GM18502 (cell line): ENCODE measurements at regions not wholly inside any gene's neighbourhood (a gene's known extent, or its start where the extent isn't known, plus 50 kb on each side); places are given as distances from the start of the nearest gene placed in this dataset.

Experiments
- ATAC-seq: cut with Tn5 transposase; IDR thresholded peaks from one replicate; pipeline ENCODE4 v1.9.1; 2021; ENCODE audit warnings: mild to moderate bottlenecking; ENCODE audit not compliant: unreplicated experiment, poor library complexity

DNA sequence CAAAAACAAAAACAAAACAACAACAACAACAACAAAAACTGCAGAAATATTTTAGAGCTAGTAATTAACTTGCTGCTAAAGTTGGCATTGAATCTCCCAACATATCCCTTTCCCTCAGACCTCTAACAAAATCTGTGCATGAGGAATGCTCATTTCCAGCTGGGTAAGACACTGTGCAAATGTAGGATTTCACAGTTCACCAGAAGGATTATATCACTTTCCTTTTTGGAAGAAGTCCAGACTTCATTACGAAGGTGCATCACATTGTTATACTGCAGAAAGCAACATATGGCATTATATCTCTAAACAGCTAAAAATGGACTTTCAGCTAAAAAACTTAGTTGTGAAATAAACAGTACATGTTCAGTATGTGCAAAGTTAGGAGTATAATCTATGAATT lies 341.8 kb downstream of the FSCB start:
- ATAC-seq = no peak

DNA sequence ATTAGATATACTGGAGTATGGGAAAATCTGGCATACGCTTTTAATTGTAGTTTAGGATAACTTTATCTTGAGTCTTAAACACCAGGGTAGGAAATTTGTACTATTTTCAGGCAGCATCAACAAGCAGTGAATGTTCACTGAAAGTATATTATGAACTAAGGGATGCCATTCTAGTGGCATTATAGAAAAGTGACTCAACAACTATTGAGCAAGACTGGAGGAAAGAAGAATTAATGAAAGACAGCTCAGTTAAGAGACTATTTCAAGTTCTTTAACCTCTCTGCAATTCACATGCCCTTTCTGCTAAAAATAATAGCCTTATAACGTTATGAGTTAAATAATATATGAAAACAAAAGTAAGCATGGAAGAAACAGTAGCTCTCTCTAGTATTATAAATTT lies 343.1 kb downstream of the FSCB start:
- ATAC-seq = no peak

DNA sequence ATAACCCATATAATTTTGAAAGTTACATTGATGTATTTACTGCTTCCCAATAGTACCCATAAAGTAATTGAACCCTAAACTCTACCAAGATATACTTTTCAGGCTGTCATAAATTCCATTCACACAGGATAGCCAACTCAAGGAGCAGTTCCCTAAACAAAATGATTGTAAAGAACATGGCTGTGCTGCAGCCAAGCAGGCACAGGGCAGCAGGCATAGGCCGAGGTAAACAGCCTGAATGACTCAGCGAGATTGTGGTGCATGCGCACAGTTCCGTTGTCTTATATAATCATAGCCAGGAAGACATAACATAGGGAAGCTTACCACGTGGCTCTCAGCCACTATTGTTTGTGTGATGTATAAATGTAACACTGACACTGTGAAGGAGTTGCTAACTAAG lies 344.9 kb downstream of the FSCB start:
- ATAC-seq = no peak

DNA sequence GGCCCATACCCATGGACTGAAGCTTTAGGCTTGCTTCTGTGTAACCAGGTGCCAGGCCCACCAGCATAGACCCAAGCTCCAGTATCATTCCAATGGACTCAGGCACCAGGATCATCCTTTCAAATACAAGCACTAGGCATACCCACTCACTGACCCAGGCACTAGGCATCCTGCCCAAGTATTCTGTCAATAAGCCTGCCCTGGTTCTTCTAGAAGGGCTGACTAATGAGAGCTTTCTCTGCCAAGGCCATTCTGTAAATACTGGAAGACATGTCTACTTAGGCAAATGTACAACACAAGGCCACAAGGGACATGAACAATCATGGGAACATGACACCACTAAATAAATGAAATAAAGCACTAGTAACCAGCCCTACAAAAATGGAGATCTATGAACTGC lies 352.2 kb downstream of the FSCB start:
- no peak for ATAC-seq

DNA sequence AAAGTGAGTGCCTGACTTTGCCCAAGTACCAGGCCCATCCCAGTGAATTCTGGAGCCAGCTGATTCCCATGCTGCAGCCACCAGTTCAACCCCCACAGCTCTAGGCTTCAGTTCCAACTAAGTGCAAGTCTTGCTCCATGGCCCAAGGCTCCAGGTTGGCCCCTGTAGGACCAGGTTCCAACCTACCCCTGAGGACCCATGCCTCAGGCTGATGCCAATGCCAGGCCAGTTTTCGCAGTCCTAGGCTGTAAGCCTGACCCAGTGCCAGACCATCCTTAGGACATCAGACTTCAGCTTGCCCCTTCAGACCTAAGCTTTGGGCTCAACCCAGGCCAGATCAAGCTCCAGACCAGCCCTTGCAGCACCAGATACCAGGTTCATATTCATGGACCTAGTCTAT lies 352.6 kb downstream of the FSCB start:
- ATAC-seq = no peak

DNA sequence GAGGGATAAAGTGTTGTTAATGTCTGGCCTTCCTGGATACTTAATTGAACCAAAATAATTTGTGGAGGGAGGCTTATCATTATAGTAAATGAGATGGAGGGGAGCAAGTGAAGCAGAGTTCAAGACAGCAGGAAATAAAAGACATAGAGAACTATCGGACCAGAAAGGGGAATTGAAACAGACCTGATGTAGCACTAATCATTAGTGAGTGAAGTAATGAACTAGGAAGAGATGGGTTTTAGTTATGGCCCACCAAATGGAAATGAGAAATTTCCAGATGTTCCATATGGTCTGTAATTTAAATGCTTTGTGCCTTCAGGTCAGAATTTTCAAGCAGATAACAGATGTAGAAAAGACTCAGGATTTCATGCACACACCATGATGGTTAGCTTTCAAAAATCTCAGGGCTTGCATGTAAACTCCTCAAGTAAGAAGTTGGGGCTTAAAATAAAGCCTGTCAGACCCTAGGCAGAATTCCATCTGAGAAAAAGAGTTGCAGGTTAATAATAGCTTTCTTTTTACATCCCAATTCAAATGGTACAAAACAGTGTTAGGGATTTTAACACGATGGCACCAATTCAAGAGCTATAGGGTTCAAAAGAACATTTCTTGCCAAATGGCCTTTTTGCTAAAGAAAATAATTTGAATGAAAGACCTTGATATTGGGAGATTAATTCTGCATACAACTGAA lies 355.8 kb downstream of the FSCB start:
- ATAC-seq = no peak

DNA sequence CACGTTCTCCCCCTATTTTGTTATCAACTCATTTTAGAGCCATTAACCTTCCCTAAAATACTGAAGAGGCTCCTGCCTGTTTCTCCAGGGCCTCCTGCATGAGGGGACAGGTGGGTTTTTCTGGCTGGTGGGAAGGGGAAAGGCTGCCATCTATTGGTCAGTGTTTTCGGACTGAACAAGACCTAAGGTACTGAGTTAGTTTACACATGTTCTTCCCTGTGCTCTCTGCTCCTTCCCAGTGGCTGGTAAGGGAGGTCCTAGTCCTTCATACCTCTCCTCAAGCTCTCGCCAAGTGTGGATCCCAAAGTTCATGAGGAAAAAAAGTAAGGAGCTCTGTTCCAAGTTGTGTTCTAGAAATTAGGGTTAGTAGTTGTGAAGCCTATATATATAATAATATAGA lies 357.5 kb downstream of the FSCB start:
- no peak for ATAC-seq

DNA sequence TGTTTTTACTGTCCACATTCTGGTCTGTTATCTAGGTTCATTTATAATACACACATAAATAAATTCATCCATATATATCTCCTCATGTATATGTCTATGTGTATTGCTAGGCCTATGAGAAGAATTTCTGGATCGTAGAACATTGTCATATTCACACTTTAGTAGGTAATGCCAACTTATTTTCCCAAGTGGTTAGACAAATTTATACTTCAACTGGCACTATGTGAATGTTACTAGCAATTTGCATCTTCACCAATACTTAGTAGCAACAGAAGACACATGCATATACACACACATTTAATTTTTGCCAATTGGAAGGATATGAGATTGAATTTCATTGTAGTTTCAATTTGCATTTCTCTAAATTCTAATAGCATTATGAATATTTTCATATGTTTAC lies 365.1 kb downstream of the FSCB start:
- ATAC-seq = no peak

DNA sequence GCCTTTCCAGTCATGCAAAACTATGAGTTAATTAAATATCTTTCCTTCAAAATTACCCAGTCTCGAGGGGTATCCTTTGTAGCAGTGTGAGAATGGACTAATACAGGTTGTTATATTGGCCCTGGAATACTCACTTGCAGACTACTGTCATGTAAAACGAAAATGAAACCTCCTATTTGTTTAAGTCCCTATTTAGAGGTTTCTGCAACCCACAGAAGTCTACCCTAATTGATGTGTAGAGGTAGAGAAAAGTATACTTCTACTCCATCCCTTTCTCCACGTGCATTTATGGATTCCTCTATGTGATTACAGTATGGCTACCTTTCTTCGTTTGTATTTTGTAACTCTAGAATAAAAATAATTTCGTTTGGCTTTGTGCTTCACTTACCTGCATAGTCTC lies 371.1 kb downstream of the FSCB start:
- no peak for ATAC-seq

DNA sequence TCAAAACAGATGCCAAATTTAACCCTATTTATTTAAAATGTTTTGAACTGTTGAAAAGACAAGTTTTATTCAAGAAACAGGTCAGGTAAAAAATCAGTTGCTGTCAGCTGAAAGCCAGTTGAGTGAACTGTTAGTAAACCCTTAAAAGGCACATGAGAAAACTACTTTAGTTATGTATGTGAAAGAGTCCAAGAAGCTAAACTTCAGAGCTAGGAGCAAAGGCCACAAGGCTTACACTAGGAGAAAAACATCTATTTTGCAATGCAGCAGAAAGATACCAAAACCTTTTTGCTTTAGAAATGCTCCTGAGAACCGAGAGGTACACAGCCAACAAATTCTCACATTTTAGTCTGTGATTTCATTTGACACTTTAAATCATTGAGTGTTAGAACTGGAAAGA lies 375.2 kb downstream of the FSCB start:
- no peak for ATAC-seq

DNA sequence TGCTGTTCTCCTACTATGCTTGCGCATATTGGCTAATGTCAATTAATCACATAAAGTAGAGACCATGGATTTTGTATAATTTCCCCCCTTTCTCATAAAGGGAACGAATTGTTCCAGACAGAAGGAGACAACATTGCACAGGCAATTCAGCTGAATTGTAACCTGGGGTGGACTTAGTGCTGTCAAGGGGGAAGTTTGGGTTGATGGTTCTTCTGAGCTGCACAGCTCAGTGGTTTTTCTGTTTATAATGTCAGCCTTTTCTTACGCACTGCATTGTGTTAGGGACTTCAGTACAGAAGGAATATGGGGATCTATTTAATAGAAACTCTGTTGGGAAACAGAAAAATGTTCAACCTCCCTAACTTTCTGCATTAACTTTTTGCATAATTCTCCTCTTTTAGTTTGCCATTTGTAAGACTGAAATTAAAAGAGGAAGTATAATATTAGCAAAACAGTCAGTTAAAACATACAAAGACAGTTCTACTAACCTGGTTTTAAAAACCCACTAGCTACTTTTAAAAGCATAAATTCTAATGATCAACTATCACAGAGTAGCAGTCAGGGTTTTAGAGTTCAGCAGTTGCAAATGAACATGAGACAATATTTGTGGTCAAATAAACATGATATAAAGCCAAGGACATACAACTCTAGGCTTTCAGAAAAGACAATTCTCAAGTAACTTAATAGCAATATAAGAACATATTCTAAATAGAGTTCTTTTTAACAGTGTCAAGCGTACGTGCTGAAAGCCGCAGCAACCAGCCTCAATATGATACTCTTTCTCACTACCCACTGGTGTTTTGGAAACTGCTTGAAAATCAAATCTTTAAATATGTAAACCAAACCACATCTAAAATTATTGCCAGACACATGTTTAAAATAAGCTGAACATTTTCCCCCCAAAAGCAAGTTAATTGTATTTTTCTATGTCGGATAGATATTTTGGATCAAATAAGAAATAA lies 393.0 kb downstream of the FSCB start:
- no peak for ATAC-seq

DNA sequence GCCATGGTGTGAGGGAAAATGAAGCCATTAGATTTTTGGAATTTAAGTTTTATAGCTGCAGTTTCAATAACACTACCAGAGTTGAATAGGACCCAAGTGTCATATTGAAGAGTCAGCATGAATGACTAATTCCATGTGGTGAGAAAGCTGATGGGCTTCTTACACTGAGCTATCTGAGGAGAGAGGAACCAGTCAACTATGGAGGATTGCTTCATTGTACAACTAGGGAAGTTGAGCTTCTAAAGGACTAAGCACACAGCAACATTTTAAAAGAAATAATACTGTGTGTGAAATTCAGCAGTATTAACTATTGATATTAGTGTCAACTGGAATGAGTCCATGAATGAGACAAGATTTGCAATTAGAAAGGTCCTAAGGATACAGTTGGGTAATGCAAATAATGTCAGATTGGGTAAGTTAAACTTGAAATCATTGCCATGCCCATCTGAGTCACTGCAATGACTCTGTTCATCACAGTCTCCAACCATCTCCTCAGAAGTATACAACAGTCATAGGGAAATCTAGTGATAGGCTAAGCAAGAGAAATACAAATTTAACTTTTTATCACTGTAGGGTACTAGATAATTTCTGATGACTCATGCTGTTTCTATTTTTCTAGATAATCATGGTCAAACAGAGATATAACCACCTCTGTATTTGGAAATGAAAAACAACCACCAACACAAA lies 394.2 kb downstream of the FSCB start:
- ATAC-seq = no peak

DNA sequence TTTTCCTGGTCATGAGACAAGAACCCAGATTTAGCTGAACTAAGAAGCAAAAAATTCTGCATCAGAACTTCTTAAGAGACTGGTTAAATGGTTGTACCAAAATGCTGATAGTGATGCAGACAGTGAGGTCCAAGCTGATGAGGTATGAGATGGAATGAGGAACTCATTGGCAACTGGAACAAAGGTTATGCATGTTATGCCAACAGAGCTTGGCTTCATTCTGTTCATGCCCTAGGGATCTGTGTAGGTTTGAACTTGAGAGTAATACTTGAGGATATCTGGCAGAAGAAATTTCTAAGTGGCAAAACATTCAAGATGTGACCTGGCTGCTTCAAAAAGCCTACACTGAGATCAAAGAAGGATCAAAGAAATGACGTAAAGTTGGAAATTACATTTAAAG lies 398.0 kb downstream of the FSCB start:
- no peak for ATAC-seq

DNA sequence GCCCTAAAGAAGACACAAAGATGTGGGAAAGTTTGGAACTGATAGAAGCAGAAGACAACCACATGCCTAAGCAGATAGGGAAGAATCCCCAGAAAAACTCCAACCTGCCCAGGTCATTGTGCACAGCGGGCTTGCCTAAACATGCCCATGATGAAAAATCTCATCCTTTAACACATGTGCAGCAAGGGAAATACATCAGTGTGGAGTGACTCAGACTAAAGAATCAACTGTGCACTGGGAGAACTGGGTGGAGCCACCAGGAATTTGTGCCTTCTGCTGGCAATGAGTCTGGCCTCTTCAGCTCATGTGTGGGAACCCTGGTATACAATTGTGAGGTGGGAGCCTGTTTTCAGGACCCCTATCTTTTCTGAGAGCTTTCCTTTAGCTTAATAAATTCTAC lies 398.5 kb downstream of the FSCB start:
- ATAC-seq = no peak

DNA sequence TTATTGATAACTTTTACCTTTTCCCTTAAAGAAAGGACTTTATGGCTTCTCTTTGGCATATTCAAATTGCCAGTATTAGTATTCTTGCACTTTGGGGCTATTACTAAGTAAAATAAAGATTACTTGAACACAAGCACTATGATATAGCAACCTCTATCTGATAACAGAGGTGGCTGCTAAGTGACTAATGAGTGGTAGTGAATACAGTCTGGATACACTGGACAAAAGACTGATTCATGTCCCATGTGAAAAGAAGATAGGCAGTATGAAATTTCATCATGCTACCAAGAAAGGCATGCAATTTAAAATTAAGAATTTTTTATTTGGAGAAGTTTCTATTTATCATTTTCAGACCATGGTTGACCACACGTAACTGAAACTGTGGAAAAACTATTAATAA lies 399.9 kb downstream of the FSCB start:
- no peak for ATAC-seq

DNA sequence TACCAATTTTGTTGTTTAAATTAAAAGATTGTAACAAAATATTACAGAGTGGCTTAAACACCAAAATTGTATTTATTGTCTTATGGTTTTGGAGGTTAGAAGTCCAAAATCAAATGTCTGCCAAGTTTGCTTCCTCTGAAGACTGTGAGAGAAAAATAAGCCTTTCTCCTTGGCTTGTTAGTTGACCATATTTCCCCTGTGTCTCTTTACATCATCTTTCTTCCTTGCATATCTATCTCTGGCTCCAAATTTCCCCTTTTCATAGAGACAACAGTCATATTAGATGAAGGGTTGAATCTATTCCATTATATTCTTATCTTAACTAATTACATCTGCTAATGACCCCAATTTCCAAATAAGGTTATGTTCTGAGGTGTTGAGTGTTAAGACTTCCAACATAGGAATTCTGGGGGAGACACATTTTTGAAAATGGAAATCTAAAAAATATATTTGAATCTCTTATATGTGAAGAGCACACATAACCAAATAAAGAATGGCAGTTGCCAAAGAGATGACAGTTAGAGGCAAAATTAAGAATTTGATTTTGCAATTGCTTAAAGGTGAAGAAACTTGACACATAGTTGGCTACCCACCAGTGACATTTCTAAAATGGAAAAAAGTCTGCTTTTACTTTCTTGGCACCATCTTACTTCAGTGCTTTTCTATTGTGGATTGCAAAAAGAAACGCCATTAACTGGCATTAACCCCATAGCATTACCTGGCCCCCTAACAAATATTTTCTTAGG lies 407.2 kb downstream of the FSCB start:
- no peak for ATAC-seq

DNA sequence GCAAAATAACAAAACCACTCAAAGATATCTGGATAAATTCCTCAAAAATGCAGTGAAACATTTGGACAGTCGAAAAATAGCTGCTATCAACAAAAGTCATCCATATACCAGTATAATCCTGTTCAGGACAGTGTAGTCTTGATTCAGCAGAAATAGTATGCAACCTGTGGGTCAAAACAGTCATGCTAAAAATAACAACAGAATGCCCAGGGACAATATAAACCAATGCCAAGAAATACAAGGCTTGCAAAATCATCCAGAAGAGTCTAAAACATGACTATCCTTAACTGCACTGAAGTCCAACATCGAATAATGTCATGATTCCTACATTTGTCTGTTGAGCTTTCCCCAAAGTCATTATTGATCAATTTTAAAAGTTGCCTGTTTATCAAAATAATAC lies 425.9 kb downstream of the FSCB start:
- ATAC-seq = no peak

DNA sequence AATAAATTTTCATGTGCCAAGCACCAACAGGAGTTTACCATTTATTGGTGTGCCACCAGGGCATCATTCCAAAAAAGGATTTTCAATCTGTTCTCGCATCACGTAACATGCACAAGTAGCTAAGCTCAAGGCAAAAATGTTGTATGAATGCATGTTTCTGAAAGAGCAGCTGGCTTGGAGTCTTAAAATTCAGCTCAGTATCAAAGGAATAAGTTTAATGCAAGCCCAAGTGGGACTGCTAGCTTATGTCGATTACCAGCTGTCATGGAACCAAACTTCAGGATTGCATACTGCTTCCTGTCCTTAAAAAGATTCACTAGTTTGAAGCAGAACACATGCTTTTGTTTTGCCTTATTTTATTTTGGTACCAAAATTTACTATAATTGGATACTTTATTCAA lies 437.0 kb downstream of the FSCB start:
- no peak for ATAC-seq

DNA sequence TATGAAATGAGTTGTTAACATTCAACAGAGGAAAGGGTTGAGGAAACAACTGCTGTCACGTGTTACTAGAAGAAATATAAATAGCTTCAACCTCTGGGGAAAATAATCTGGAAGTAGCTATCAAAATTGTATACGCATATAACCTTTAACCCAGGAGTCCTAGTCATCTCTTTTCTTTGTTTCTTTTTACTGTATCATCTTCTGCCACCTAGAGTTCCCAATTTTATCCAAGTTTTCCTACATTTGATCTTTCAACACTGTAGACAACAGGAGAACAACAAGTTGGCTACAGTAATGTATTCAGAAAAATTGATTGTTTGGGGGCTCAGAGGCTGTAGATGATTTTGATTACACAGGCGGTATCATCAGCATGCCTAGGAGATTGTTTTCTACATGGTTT lies 453.7 kb downstream of the FSCB start:
- ATAC-seq = no peak

DNA sequence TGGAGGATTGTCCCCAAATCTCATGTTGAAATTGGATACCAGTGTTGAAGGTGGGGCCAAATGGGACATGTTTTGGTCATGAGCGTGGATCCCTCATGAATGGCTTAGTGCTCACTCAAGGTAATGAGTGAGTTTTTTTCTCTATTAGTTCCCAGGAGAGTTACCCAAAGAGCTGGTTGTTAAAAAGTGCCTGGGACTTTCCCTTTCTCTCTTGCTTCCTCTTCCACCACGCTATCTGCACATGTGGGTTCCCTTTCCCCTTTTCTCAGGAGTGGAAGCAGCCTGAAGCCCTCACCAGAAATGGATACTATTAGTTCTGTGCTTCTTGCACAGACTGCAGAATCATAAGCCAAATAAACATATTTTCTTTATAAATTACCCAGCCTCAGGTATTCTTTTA lies 465.4 kb downstream of the FSCB start:
- no peak for ATAC-seq

DNA sequence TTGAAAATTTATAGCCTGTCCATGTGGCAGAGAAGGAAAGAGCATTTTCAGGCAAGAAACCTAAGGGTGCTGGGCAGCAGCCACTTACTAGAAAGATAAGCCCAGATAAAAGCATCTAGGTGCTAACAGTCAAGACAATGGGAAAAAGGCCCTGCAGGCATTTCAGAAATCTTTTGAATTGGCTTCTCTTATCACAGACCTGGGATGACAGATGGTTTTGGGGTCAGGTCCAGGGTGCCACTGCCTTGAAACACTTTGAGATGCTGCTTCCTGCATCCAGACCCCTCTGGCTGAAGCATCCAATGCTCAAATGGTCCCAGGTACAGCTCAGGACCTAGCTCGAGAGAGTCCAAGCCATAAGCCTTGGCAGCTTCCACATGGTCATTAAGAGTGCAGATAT lies 466.5 kb downstream of the FSCB start:
- ATAC-seq = no peak
